GM11168 (cell line): ENCODE measurements at regions not wholly inside any gene's neighbourhood (a gene's known extent, or its start where the extent isn't known, plus 50 kb on each side); places are given as distances from the start of the nearest gene placed in this dataset.
"Not testable (repeated sequence)": the region's sequence is repeated elsewhere in the genome, so short reads cannot be mapped to it uniquely, and the experiment has no call there.

Experiments used
- in situ Hi-C: fragments of 300-500 bp; cut with MboI; formaldehyde crosslinking; loops from one replicate; pipeline ENCODE4 v1.12.0; 2022; ENCODE audit warnings: low sequenced_read_pairs; ENCODE audit not compliant: unreplicated experiment

- in situ Hi-C loops, result no loop called here
Observed at GRCh38 chr12:131637986-131638385, 72.9 kb upstream of the SFSWAP start.

- in situ Hi-C loops, result no loop called here
Observed at GRCh38 chr12:131639270-131639940, 71.5 kb upstream of the SFSWAP start.

GRCh38 chr12:131640525-131640924, 70.4 kb upstream of the SFSWAP start:
- in situ Hi-C loops, result no loop called here

- in situ Hi-C loops, result no loop called here
Observed at GRCh38 chr12:131641315-131641714, 69.6 kb upstream of the SFSWAP start.

GRCh38 chr12:131642101-131642540, 68.8 kb upstream of the SFSWAP start:
- in situ Hi-C loops, result no loop called here

- in situ Hi-C loops, result no loop called here
Observed at GRCh38 chr12:131642771-131643170, 68.1 kb upstream of the SFSWAP start.

- in situ Hi-C loops, result no loop called here
Observed at GRCh38 chr12:131643631-131644452, 67.0 kb upstream of the SFSWAP start.

GRCh38 chr12:131644481-131644880, 66.4 kb upstream of the SFSWAP start:
- in situ Hi-C loops, result no loop called here

- in situ Hi-C loops, result loop anchor here (5.0 kb wide), 1 partner anchor 333 kb away; no protein-coding TSS in a partner anchor
Observed at GRCh38 chr12:131644917-131645316, 66.0 kb upstream of the SFSWAP start.

GRCh38 chr12:131645557-131645956, 65.3 kb upstream of the SFSWAP start:
- in situ Hi-C loops, result loop anchor here (5.0 kb wide), 1 partner anchor 333 kb away; no protein-coding TSS in a partner anchor

- in situ Hi-C loops, result loop anchor here (5.0 kb wide), 1 partner anchor 334 kb away; no protein-coding TSS in a partner anchor
Observed at GRCh38 chr12:131646444-131646843, 64.4 kb upstream of the SFSWAP start.

- in situ Hi-C loops, result loop anchor here (5.0 kb wide), 1 partner anchor 335 kb away; no protein-coding TSS in a partner anchor
Observed at GRCh38 chr12:131647667-131648066, 63.2 kb upstream of the SFSWAP start.

GRCh38 chr12:131655469-131656174, 55.3 kb upstream of the SFSWAP start:
- in situ Hi-C loops, result not testable (repeated sequence)

- in situ Hi-C loops, result not testable (repeated sequence)
Observed at GRCh38 chr12:131656796-131657195, 54.1 kb upstream of the SFSWAP start.

GRCh38 chr12:131658605-131659004, 52.3 kb upstream of the SFSWAP start:
- in situ Hi-C loops, result not testable (repeated sequence)

- in situ Hi-C loops, result not testable (repeated sequence)
Observed at GRCh38 chr12:131659484-131659883, 51.4 kb upstream of the SFSWAP start.

GRCh38 chr12:131659976-131660375, 50.9 kb upstream of the SFSWAP start:
- in situ Hi-C loops, result not testable (repeated sequence)

GRCh38 chr12:131660401-131660800, 50.5 kb upstream of the SFSWAP start:
- in situ Hi-C loops, result not testable (repeated sequence)
